GM12878 (cell line): ENCODE measurements at regions not wholly inside any gene's neighbourhood (a gene's known extent, or its start where the extent isn't known, plus 50 kb on each side); places are given as distances from the start of the nearest gene placed in this dataset.

Experiments
- CHD4 ChIP-seq: fragments of 200-600 bp; sonication (generic); IDR thresholded peaks from 2 replicates; pipeline ENCODE4 v1.6.1; 2016; ENCODE audit warnings: mild to moderate bottlenecking
- EGR1 ChIP-seq, 2 experiments: IDR thresholded peaks; 1 replicate in 1 of 2; 2 replicates in 1 of 2; pipeline ENCODE4 v1.6.1; 2011 to 2012; ENCODE audit warnings: low read depth in 2 of 2, low read length in 2 of 2, borderline replicate concordance in 1 of 2, mild to moderate bottlenecking in 1 of 2, moderate library complexity in 1 of 2
- EP300 ChIP-seq, 2 experiments: fragments of 150-350 bp in 1 of 2; IDR thresholded peaks; 2 replicates each; pipeline ENCODE4 v1.6.1; 2011 to 2012; ENCODE audit warnings: low read depth in 2 of 2, low read length in 2 of 2, borderline replicate concordance in 1 of 2, improper control_type of control experiment in 1 of 2, inconsistent platforms in 1 of 2; ENCODE audit not compliant: control insufficient read depth in 1 of 2
- EZH2 ChIP-seq: IDR thresholded peaks from 2 replicates; pipeline ENCODE4 v1.6.1; 2012; ENCODE audit warnings: low read depth, mild to moderate bottlenecking, control low read depth, inconsistent platforms, low read length, borderline replicate concordance; ENCODE audit not compliant: control insufficient read depth
- NFYB ChIP-seq: IDR thresholded peaks from 2 replicates; pipeline ENCODE4 v1.6.1; 2011; ENCODE audit warnings: low read depth, mild to moderate bottlenecking, low read length, improper control_type of control experiment, moderate library complexity; ENCODE audit not compliant: insufficient read depth
- POLR2A ChIP-seq: IDR thresholded peaks from 2 replicates; pipeline ENCODE4 v1.6.1; 2011; ENCODE audit warnings: low read depth, mild to moderate bottlenecking, low read length
- POLR2AphosphoS5 ChIP-seq: IDR thresholded peaks from 2 replicates; pipeline ENCODE4 v1.6.1; 2011; ENCODE audit warnings: mild to moderate bottlenecking, low read length, inconsistent platforms
- SMAD5 ChIP-seq: IDR thresholded peaks from 2 replicates; pipeline ENCODE4 v1.6.1; 2016; ENCODE audit warnings: antibody characterized with exemption, low read depth
- TF ChIP-seq, protein P1 (sequence below): IDR thresholded peaks from 2 replicates; pipeline ENCODE4 v1.6.1; 2012; ENCODE audit warnings: mild to moderate bottlenecking, low read depth, low read length
- TF ChIP-seq, protein P2 (sequence below), 3 experiments: IDR thresholded peaks in 2 of 3; conservative IDR thresholded peaks in 1 of 3; 2 replicates each; pipeline ENCODE4 v1.5.1; 2011; ENCODE audit warnings: low read depth in 3 of 3, low read length in 3 of 3, mild to moderate bottlenecking in 3 of 3, control low read depth in 2 of 3, moderate library complexity in 2 of 3, inconsistent platforms in 1 of 3, mixed read lengths in 1 of 3; ENCODE audit not compliant: control insufficient read depth in 2 of 3, insufficient read depth in 1 of 3; ENCODE audit errors: extremely low read depth in 1 of 3
- TF ChIP-seq, protein P3 (sequence below): IDR thresholded peaks from 2 replicates; pipeline ENCODE4 v1.6.1; 2012; ENCODE audit warnings: low read depth, low read length, improper control_type of control experiment

DNA sequence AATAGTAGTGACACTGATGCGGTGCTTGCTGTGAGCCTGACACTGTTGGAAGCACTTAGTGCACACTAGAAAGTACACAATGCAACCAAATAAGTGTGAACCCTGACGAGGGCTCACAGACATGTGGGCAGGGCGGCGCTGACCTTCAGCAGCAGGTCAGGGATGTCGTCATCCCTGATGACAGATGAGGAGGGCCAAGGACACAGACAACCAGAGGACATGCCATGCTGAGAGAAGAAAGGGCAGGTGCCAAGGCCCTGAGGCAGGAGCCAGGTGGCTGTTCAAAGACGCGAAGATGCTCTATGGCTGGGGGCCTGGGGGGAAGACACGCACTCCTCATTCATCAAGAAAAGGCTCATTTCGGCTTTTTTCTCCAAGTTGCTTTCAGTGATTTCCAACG is 176.4 kb upstream of the CST7 start:
- TF ChIP-seq, protein P1, sequence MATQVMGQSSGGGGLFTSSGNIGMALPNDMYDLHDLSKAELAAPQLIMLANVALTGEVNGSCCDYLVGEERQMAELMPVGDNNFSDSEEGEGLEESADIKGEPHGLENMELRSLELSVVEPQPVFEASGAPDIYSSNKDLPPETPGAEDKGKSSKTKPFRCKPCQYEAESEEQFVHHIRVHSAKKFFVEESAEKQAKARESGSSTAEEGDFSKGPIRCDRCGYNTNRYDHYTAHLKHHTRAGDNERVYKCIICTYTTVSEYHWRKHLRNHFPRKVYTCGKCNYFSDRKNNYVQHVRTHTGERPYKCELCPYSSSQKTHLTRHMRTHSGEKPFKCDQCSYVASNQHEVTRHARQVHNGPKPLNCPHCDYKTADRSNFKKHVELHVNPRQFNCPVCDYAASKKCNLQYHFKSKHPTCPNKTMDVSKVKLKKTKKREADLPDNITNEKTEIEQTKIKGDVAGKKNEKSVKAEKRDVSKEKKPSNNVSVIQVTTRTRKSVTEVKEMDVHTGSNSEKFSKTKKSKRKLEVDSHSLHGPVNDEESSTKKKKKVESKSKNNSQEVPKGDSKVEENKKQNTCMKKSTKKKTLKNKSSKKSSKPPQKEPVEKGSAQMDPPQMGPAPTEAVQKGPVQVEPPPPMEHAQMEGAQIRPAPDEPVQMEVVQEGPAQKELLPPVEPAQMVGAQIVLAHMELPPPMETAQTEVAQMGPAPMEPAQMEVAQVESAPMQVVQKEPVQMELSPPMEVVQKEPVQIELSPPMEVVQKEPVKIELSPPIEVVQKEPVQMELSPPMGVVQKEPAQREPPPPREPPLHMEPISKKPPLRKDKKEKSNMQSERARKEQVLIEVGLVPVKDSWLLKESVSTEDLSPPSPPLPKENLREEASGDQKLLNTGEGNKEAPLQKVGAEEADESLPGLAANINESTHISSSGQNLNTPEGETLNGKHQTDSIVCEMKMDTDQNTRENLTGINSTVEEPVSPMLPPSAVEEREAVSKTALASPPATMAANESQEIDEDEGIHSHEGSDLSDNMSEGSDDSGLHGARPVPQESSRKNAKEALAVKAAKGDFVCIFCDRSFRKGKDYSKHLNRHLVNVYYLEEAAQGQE = no peak
- TF ChIP-seq POLR2A = no peak
- TF ChIP-seq, protein P2, sequence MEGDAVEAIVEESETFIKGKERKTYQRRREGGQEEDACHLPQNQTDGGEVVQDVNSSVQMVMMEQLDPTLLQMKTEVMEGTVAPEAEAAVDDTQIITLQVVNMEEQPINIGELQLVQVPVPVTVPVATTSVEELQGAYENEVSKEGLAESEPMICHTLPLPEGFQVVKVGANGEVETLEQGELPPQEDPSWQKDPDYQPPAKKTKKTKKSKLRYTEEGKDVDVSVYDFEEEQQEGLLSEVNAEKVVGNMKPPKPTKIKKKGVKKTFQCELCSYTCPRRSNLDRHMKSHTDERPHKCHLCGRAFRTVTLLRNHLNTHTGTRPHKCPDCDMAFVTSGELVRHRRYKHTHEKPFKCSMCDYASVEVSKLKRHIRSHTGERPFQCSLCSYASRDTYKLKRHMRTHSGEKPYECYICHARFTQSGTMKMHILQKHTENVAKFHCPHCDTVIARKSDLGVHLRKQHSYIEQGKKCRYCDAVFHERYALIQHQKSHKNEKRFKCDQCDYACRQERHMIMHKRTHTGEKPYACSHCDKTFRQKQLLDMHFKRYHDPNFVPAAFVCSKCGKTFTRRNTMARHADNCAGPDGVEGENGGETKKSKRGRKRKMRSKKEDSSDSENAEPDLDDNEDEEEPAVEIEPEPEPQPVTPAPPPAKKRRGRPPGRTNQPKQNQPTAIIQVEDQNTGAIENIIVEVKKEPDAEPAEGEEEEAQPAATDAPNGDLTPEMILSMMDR (IDR thresholded peaks at IDR 0.05 in 2 of 3, conservative IDR thresholded peaks at IDR 0.05 in 1 of 3; ENCODE audit: control insufficient read depth in 2 of 3, extremely low read depth in 1 of 3, insufficient read depth in 1 of 3, low read depth in 3 of 3, low read length in 3 of 3) = no peak
- no peak for TF ChIP-seq EGR1 (IDR thresholded peaks at IDR 0.05; ENCODE audit: borderline replicate concordance in 1 of 2, low read depth in 2 of 2, low read length in 2 of 2)
- TF ChIP-seq EZH2 = no peak
- TF ChIP-seq EP300 (IDR thresholded peaks at IDR 0.05; ENCODE audit: borderline replicate concordance in 1 of 2, control insufficient read depth in 1 of 2, low read depth in 2 of 2, low read length in 2 of 2) = no peak
- TF ChIP-seq POLR2AphosphoS5 = no peak
- no peak for TF ChIP-seq NFYB
- TF ChIP-seq SMAD5 = no peak
- TF ChIP-seq, protein P3, sequence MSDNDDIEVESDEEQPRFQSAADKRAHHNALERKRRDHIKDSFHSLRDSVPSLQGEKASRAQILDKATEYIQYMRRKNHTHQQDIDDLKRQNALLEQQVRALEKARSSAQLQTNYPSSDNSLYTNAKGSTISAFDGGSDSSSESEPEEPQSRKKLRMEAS = no peak
- TF ChIP-seq CHD4 = no peak
